ENCODE measurements at regions not wholly inside any gene's neighbourhood (a gene's known extent, or its start where the extent isn't known, plus 50 kb on each side); places are given as distances from the start of the nearest gene placed in this dataset.
"Not testable (repeated sequence)": the region's sequence is repeated elsewhere in the genome, so short reads cannot be mapped to it uniquely, and the experiment has no call there.

GRCh38 chr5:124972703-124973102 is 226.3 kb upstream of the ZNF608 start:
- no peak for DNase-seq

- no peak for DNase-seq
Measured at GRCh38 chr5:124973661-124974060, 227.2 kb upstream of the ZNF608 start.

DNA sequence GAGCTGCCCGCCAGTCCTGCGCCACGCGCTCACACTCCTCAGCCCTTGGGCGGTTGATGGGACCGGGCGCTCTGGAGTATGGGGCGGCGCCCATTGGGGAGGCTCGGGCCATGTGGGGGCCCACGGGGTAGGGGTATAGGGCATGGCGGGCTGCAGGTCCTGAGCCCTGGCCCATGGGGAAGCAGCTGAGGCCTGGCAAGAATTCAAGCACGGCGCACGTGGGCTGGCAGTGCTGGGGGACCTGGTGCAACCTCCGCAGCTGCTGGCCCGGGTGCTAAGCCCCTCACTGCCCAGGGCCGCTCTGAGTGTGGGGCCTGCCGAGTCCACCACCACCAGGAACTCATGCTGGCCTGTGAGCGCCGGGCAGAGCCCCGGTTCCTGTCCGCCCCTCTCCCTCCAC is 229.6 kb upstream of the ZNF608 start:
- no peak for DNase-seq

DNA sequence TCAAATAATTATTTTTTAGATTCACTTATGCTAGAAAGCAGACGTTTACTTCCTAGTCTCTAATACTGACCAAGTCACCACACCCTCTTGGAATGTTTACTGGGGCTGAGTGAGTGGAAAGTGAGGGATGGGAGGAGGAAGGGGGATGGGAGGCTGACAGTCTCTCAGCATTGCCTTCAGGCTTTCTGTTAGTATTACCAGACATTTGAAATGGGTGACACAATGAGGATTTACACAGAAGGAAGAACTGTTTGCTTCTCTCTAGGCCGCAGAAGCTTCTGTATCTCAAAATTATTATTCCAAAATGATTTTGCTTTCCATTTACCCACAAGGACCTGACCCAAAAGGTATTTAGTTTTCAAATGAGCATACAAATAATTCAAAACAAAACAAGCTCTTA is 232.8 kb upstream of the ZNF608 start:
- no peak for DNase-seq

DNA sequence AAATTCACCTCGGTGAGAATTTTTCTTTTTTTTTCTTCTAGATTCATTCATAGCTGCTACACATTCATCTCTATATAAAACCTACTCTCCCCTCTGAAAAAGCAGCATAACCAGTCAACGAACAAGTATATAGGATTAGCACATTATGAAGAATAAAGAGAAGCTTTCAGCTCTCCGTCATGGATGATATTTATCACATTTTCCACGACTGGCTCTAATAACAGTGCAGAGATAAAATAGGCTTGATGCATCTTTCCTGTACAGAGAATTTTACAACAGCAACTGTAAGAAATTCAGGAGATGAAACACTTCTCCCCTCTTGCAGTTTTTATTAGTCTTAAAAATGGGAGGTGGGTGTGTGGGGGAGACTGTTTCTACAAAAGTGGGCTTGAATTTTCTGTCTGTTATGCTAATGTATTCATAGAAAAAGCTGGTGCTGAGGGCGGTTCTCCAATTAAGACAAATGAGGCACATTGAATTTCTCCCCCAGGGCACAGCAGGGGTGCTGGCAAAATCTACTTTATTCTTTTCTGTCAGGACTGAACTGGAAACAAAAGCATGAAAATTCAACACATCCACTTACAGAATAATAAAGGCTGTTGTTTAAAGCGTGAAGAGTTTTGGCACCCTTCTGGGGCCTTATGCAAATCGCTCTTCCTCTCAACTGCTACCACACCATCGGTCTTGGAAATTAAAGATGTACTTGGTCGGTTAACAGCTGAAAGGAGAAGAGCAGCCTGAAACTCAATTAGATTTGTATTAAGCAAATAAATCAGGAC is 233.9 kb upstream of the ZNF608 start:
- no peak for DNase-seq

GRCh38 chr5:124981901-124982300 is 235.5 kb upstream of the ZNF608 start:
- no peak for DNase-seq

GRCh38 chr5:124986170-124986569 is 239.7 kb upstream of the ZNF608 start:
- DNase-seq, result no peak

DNA sequence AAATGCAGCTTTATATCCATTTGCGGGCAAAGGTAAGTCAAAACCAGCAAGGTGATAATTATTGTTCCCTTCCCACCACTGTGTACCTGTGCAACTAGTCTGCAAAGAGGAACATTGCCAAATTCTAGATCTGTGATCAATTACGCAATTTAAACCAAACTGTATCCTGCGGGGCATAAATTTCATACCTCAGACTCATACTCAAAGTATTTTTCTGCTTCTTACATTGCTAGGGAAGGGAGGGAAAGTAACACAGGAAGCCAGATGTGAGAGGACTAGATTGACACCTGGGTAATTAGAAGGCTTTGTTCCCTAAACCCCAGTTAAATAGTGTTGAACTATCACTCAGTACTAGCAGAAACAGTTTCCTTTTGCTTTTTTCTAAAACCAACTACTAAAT is 240.2 kb upstream of the ZNF608 start:
- no peak for DNase-seq

GRCh38 chr5:124987786-124988185 is 241.3 kb upstream of the ZNF608 start:
- not testable (repeated sequence) for DNase-seq

DNA sequence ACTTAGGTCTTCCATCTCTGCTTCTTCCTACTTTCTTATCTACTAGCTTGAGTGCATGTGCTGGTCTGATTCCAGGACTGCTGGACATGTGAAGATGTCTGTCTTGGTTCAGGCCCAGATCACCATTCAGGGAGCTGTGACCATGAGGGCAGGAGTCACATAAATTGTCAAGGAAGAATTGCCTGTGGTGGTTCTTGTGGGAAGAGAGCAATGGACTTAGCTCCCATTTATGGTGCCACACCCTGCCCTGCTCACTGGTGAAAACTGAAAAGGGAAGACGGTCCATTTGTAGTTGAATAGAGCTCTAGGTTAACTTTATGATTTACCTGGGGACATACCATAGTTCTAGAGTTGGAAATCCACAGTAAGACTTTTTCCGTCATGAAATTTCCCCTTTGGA is 244.3 kb upstream of the ZNF608 start:
- DNase-seq, result no peak

- no peak for DNase-seq
Measured at GRCh38 chr5:124995421-124995820, 249.0 kb upstream of the ZNF608 start.

GRCh38 chr5:124996023-124996763 is 249.8 kb upstream of the ZNF608 start:
- no peak for DNase-seq

- no peak for DNase-seq
Measured at GRCh38 chr5:124996764-124997077, 250.3 kb upstream of the ZNF608 start.

DNA sequence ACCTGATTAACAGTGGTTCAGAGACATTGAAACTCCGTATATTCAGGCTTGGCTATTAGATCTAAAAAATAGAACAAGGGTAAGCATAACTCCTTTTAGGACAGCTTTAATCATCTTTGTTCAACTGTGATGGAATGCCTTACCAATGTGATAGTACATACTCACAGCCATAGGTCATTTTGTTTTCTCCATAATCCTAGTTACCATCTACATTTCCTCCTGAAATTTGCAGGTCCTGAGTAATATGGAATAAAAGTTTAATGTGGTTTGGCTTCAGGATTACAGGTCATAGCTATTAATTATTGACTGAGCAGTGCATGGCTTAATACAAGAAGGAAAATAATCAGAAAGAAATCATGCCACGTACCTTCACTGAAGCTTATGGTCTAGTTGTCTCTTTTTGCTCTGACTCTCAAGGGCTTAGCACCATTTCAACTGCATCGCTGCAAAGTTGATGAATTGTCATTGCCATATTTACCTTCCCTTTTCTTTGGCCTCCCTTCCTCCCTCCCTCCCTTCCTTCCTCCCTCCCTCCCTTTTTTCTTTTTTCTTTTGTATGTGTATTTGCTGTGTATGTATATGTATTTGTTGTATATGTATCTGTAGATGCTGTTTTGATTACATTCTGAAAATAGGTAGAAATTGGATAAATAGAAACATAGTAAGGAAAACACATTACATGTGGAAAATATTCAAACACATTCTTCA is 250.9 kb upstream of the ZNF608 start:
- DNase-seq, result no peak

GRCh38 chr5:124998520-124998919 is 252.1 kb upstream of the ZNF608 start:
- no peak for DNase-seq

DNA sequence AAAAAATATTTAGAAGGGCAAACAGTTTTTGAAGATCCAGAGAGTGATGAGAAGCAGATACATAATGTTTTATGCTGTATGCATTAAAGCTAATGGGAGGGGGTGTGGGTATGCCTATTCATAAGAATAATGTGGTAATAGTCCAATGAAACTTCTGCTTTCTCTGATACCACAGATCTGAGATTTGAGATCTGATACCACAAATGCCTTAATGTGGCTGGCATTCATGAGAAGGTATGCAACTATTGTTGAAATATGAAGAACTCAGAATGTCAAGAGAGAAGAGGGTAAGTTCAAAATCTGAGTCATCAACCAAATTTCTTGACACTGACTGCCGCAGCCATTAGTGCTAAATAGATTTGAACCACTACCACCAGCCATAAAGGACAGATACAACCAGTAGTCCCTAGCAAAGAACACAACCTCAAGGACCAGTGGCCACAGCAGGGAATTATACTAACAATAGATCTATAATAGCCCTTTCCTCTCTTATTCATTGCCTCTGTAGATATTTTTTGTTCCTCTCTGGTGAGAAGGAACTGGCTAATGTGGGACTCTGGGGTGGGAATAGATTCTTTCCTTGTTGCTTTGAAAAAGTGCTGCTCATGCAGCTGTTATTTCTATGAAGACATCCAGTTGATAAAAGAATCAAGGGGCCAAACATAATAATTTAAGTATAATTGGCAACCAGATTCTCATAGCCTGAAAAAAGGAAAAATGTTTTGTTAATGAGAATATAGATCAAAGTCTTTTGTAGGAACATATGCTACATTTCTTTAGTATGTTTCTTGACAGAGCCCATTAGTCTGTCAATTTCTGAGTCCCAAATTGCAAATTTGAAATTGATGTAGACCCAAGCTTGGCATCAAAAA is 256.5 kb upstream of the ZNF608 start:
- DNase-seq, result no peak

DNA sequence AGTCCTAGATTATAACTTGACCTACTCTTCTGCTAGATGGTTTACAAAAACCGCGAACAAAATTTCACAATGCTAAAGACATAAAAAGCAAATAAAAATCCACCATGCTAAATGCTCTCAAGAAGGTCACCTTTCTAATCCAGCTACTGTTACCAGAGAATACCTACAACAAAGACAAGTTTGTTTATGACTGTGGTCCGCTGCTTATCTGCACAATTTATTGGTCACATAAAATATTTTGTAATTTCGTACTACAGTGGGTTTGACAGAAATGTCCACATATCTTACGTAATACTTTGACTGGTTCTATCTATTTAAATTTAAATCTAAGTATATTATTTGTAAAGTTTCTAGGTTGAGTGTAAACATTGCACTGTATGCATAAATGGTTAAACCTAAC is 257.6 kb upstream of the ZNF608 start:
- DNase-seq, result no peak

GRCh38 chr5:125005266-125005665 is 258.8 kb upstream of the ZNF608 start:
- no peak for DNase-seq

DNA sequence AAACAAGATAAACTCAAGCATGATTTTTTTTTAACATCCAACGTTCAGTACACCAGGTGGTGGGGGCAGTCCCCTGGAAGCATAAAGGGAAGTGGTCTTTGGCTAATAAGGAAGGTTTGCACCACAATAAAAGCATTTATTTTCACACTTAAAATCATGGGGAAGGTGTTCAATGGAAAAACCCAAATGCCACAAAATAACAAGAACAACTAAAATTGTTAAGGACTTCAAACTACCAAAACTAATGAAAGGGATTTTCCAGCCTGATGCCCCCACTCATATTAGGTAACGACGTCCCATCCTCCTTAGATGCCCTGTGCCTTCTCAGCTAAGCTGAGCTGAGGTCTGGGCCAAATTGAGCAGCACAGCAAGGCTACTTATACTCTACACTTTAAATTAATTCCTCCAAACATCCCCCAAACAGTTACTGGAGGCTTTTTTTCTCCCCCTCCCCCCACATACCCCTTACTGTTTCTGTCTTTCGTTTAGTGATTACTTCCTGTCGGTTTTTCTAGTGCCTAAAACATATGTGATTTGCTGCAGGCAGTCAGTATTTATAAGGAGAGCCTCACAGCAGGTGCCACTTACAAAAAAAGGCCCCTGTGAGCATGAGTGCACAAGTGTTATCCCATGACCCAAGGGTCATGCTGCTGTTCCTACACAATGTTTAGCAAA is 259.7 kb upstream of the ZNF608 start:
- peak in 1 of 2 experiments; percentile 16 for DNase-seq

DNA sequence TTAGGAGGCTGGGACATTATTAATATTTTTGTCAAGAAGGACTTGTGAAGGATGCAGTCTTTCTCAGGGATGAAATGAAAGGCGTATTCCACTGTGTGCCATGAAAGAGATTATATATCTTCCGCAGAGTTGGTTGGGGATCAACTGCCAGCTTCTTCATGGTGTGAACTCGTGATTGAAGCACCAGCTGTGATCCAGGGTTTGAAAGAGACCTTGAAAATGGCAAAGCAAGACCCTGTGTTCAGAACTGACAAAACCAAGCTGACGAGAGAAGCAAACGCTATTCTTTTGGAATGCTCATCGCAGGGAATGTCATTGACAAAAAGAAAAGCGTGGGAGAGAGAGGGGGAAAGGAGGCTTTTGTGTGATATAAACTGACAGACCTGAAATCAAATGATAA is 263.9 kb upstream of the ZNF608 start:
- DNase-seq, result no peak

DNA sequence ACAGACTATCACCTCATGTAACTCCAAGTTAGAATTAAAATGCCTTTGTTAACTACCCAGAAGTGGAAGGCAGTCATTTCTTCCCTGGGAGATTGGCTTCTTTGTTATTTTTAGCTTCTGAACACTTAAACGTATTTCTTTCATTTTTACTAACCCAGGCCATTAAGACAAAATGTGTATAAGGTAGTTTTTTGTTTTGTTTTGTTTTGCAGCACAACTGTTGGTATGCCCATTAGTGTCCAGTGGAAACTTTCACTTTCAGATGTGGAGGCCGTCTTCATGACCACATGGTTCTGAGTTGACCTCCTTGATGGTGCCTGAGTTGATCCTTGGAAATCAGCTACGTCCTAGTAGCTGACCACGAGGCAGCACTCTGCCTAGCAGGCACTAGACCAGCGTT is 264.6 kb upstream of the ZNF608 start:
- no peak for DNase-seq

GRCh38 chr5:125011419-125011818 is 265.0 kb upstream of the ZNF608 start:
- no peak for DNase-seq

Measured in NCI-H187 (cell line).